Liver (tissue), 3 donors: ENCODE measurements at regions not wholly inside any gene's neighbourhood (a gene's known extent, or its start where the extent isn't known, plus 50 kb on each side); places are given as distances from the start of the nearest gene placed in this dataset.

Experiments
- FOXA1 ChIP-seq: IDR thresholded peaks from 2 replicates; pipeline ENCODE4 v1.6.1; 2016; ENCODE audit warnings: antibody characterized with exemption
- HNF4A ChIP-seq, 2 donors: conservative IDR thresholded peaks; 2 replicates each; pipeline ENCODE4 v1.6.1; 2016; ENCODE audit warnings: antibody characterized with exemption in 2 of 2, mild to moderate bottlenecking in 2 of 2
- JUND ChIP-seq, 2 donors: IDR thresholded peaks; 2 replicates each; pipeline ENCODE4 v1.6.1; 2016; ENCODE audit warnings: antibody characterized with exemption in 2 of 2
- RAD21 ChIP-seq, 2 donors: IDR thresholded peaks; 2 replicates each; pipeline ENCODE4 v1.6.1; 2016; ENCODE audit warnings: antibody characterized with exemption in 2 of 2, mild to moderate bottlenecking in 2 of 2
- SP1 ChIP-seq: IDR thresholded peaks from 2 replicates; pipeline ENCODE4 v1.6.1; 2018; ENCODE audit warnings: antibody characterized with exemption, mild to moderate bottlenecking
- YY1 ChIP-seq: IDR thresholded peaks from 2 replicates; pipeline ENCODE4 v1.6.1; 2016; ENCODE audit warnings: antibody characterized with exemption, mild to moderate bottlenecking
- TF ChIP-seq, protein P1 (sequence below): fragments of 150-350 bp; IDR thresholded peaks from 2 replicates; pipeline ENCODE4 v1.5.1; 2017; ENCODE audit warnings: improper control_type of control experiment, low read depth, low read length; ENCODE audit not compliant: missing input control
- TF ChIP-seq, protein P2 (sequence below): IDR thresholded peaks from 2 replicates; pipeline ENCODE4 v1.6.1; 2016; ENCODE audit warnings: antibody characterized with exemption, mild to moderate bottlenecking
- TF ChIP-seq, protein P3 (sequence below): IDR thresholded peaks from 2 replicates; pipeline ENCODE4 v1.6.1; 2016; ENCODE audit warnings: antibody characterized with exemption
- donor health status: healthy.
- donor health status: healthy.

DNA sequence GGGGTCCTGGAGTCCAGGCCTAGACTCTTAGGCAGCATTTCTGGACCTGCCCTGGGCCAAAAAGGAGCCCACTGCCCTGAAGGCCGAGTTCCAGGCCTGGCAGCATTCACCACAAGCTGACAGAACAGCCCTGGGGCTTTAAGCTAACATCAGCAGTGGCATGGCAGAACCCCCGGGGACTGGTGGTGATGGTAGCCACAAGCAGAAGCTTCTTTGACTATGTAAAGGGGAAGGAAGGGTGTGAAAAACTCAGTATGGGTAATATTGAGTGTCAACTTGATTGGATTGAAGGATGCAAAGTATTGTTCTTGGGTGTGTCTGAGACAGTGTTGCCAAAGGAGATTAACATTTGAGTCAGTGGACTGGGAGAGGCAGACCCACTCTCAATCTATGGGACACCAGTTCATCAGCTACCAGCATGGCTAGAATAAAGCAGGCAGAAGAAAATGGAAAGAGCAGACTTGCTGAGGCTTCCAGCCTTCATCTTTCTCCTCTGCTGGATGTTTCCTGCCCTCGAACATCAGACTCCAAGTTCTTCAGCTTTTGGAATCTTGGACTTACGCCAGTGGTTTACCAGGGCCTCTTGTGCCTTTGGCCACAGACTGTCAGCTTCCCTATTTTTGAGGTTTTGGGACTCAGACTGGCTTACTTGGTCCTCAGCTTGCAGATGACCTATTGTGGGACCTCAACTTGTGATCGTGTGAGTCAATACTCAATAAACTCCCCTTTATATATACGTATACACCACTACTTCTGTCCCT lies 661.0 kb upstream of the C9orf72 start:
- TF ChIP-seq, protein P1, sequence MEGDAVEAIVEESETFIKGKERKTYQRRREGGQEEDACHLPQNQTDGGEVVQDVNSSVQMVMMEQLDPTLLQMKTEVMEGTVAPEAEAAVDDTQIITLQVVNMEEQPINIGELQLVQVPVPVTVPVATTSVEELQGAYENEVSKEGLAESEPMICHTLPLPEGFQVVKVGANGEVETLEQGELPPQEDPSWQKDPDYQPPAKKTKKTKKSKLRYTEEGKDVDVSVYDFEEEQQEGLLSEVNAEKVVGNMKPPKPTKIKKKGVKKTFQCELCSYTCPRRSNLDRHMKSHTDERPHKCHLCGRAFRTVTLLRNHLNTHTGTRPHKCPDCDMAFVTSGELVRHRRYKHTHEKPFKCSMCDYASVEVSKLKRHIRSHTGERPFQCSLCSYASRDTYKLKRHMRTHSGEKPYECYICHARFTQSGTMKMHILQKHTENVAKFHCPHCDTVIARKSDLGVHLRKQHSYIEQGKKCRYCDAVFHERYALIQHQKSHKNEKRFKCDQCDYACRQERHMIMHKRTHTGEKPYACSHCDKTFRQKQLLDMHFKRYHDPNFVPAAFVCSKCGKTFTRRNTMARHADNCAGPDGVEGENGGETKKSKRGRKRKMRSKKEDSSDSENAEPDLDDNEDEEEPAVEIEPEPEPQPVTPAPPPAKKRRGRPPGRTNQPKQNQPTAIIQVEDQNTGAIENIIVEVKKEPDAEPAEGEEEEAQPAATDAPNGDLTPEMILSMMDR, result no peak
- no peak for TF ChIP-seq RAD21 (IDR thresholded peaks at IDR 0.05)
- TF ChIP-seq SP1, result no peak
- TF ChIP-seq JUND (IDR thresholded peaks at IDR 0.05), result no peak
- TF ChIP-seq, protein P2, sequence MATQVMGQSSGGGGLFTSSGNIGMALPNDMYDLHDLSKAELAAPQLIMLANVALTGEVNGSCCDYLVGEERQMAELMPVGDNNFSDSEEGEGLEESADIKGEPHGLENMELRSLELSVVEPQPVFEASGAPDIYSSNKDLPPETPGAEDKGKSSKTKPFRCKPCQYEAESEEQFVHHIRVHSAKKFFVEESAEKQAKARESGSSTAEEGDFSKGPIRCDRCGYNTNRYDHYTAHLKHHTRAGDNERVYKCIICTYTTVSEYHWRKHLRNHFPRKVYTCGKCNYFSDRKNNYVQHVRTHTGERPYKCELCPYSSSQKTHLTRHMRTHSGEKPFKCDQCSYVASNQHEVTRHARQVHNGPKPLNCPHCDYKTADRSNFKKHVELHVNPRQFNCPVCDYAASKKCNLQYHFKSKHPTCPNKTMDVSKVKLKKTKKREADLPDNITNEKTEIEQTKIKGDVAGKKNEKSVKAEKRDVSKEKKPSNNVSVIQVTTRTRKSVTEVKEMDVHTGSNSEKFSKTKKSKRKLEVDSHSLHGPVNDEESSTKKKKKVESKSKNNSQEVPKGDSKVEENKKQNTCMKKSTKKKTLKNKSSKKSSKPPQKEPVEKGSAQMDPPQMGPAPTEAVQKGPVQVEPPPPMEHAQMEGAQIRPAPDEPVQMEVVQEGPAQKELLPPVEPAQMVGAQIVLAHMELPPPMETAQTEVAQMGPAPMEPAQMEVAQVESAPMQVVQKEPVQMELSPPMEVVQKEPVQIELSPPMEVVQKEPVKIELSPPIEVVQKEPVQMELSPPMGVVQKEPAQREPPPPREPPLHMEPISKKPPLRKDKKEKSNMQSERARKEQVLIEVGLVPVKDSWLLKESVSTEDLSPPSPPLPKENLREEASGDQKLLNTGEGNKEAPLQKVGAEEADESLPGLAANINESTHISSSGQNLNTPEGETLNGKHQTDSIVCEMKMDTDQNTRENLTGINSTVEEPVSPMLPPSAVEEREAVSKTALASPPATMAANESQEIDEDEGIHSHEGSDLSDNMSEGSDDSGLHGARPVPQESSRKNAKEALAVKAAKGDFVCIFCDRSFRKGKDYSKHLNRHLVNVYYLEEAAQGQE, result no peak
- TF ChIP-seq, protein P3, sequence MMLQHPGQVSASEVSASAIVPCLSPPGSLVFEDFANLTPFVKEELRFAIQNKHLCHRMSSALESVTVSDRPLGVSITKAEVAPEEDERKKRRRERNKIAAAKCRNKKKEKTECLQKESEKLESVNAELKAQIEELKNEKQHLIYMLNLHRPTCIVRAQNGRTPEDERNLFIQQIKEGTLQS, result no peak
- no peak for TF ChIP-seq FOXA1
- no peak for TF ChIP-seq YY1
- no peak for TF ChIP-seq HNF4A (conservative IDR thresholded peaks at IDR 0.05)
